Omental fat pad (tissue), 3 donors: ENCODE measurements at regions not wholly inside any gene's neighbourhood (a gene's known extent, or its start where the extent isn't known, plus 50 kb on each side); places are given as distances from the start of the nearest gene placed in this dataset.

ENCODE experiments used
- ATAC-seq: fragments of 150-250 bp; one replicate; pipeline ENCODE4 v1.9.1; 2016; ENCODE audit warnings: mild to moderate bottlenecking, moderate library complexity; ENCODE audit not compliant: low FRiP score
- DNase-seq: peaks from one replicate; pipeline ENCODE4 v3.0.0-alpha.2; 2019; ENCODE audit warnings: low spot score
- TF ChIP-seq, protein P1 (sequence below), 3 donors: fragments of 450-650 bp; IDR thresholded peaks; one replicate each; pipeline ENCODE4 v1.5.1; 2016 to 2017; ENCODE audit warnings: antibody characterized with exemption in 3 of 3, mild to moderate bottlenecking in 3 of 3, moderate library complexity in 2 of 3

GRCh38 chr1:99516141-99516540 is 129.8 kb upstream of the PALMD start:
- no peak for ATAC-seq
- no peak for DNase-seq
- TF ChIP-seq, protein P1, sequence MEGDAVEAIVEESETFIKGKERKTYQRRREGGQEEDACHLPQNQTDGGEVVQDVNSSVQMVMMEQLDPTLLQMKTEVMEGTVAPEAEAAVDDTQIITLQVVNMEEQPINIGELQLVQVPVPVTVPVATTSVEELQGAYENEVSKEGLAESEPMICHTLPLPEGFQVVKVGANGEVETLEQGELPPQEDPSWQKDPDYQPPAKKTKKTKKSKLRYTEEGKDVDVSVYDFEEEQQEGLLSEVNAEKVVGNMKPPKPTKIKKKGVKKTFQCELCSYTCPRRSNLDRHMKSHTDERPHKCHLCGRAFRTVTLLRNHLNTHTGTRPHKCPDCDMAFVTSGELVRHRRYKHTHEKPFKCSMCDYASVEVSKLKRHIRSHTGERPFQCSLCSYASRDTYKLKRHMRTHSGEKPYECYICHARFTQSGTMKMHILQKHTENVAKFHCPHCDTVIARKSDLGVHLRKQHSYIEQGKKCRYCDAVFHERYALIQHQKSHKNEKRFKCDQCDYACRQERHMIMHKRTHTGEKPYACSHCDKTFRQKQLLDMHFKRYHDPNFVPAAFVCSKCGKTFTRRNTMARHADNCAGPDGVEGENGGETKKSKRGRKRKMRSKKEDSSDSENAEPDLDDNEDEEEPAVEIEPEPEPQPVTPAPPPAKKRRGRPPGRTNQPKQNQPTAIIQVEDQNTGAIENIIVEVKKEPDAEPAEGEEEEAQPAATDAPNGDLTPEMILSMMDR (IDR thresholded peaks at IDR 0.05), result no peak

- TF ChIP-seq, protein P1 (IDR thresholded peaks at IDR 0.05), result no peak
- DNase-seq (no peak), ATAC-seq (no peak)
Observed at GRCh38 chr1:99520121-99520520, 125.8 kb upstream of the PALMD start.

DNA sequence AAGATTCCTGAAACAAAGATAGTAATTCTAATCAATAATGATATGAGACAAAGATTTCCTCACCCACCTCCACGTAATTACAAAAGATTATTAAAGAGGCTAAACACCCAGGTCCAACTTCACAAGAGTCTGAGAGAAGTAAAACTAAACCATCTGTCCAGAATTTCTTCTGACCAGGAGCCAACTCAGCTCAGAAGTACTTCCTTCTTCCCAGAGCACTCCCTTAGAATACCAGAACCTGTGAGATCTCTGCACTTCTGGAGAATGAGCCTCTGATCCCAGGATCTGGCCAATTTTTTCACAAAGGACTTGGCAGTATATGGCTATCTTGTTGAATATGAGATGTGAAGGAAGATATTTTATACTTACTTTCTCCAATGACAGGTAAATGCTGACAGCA is 120.6 kb upstream of the PALMD start:
- TF ChIP-seq, protein P1 (IDR thresholded peaks at IDR 0.05), result no peak
- DNase-seq (no peak), ATAC-seq (no peak)

- ATAC-seq, result no peak
- no peak for DNase-seq
- TF ChIP-seq, protein P1 (IDR thresholded peaks at IDR 0.05), result no peak
Observed at GRCh38 chr1:99527078-99527477, 118.8 kb upstream of the PALMD start.

GRCh38 chr1:99527545-99527944 is 118.4 kb upstream of the PALMD start:
- DNase-seq, result no peak
- TF ChIP-seq, protein P1 (IDR thresholded peaks at IDR 0.05), result no peak
- no peak for ATAC-seq

GRCh38 chr1:99529002-99529401 is 116.9 kb upstream of the PALMD start:
- DNase-seq (no peak), ATAC-seq (no peak)
- TF ChIP-seq, protein P1 (IDR thresholded peaks at IDR 0.05), result no peak

GRCh38 chr1:99531578-99532275 is 114.2 kb upstream of the PALMD start:
- DNase-seq, result no peak
- ATAC-seq, result no peak
- TF ChIP-seq, protein P1 (IDR thresholded peaks at IDR 0.05), result no peak
